PC-9 (cell line): ENCODE measurements at regions not wholly inside any gene's neighbourhood (a gene's known extent, or its start where the extent isn't known, plus 50 kb on each side); places are given as distances from the start of the nearest gene placed in this dataset.

Experiments
- BruUV-seq: library from RNA; stranded (reverse); fragments of 400-500 nt; replicated peaks from 2 replicates; lab custom pipeline; 2021; lab: Mats Ljungman, UMichigan
- CTCF ChIA-PET: fragments of 300-600 bp; sonication (Branson Sonifier 250); formaldehyde crosslinking; loops from one replicate; lab custom pipeline; 2022; ENCODE audit warnings: antibody characterized with exemption; lab: Charles Lee
- POLR2A ChIA-PET: fragments of 300-600 bp; sonication (Branson Sonifier 250); formaldehyde crosslinking; loops from one replicate; lab custom pipeline; 2022; ENCODE audit warnings: antibody characterized with exemption; ENCODE audit not compliant: unreplicated experiment; lab: Charles Lee
- DNase-seq, 2 experiments: peaks; one replicate each; pipeline versions ENCODE4 v3.0.0 to v3.0.0-alpha.2; 2015 to 2022; ENCODE audit warnings: mixed read lengths in 1 of 2
- H2AFZ ChIP-seq: fragments of 200-600 bp; sonication (generic); 2 replicates; pipeline ENCODE4 v1.8.1; 2017; ENCODE audit warnings: antibody characterized with exemption
- H3F3A ChIP-seq: fragments of 200-600 bp; sonication (generic); 2 replicates; pipeline ENCODE4 v1.8.1; 2017; ENCODE audit warnings: antibody characterized with exemption, mild to moderate bottlenecking, low read depth; ENCODE audit not compliant: insufficient read depth
- H3K27ac ChIP-seq: fragments of 200-600 bp; sonication (generic); 2 replicates; pipeline ENCODE4 v1.6.1; 2016; ENCODE audit warnings: mixed run types
- H3K27me3 ChIP-seq: fragments of 200-600 bp; sonication (generic); 2 replicates; pipeline ENCODE4 v1.6.1; 2016; ENCODE audit warnings: low read depth, mixed run types; ENCODE audit not compliant: insufficient read depth
- H3K36me3 ChIP-seq: fragments of 200-600 bp; sonication (generic); 2 replicates; pipeline ENCODE4 v1.6.1; 2016; ENCODE audit warnings: low read depth, mixed run types
- H3K4me1 ChIP-seq: fragments of 200-600 bp; sonication (generic); replicated peaks from 2 replicates; pipeline ENCODE4 v1.6.1; 2016; ENCODE audit warnings: mixed run types; ENCODE audit not compliant: insufficient read depth
- H3K4me2 ChIP-seq: fragments of 200-600 bp; sonication (generic); 2 replicates; pipeline ENCODE4 v1.6.1; 2017; ENCODE audit warnings: mixed run types
- H3K4me3 ChIP-seq: fragments of 200-600 bp; sonication (generic); 2 replicates; pipeline ENCODE4 v1.6.1; 2016; ENCODE audit warnings: mixed run types
- H3K79me2 ChIP-seq: fragments of 200-600 bp; sonication (generic); 2 replicates; pipeline ENCODE4 v1.6.1; 2017; ENCODE audit warnings: low read depth, mixed run types
- H3K9me2 ChIP-seq: fragments of 200-600 bp; sonication (generic); 2 replicates; pipeline ENCODE4 v1.8.1; 2017; ENCODE audit warnings: mild to moderate bottlenecking; ENCODE audit not compliant: insufficient read depth
- H3K9me3 ChIP-seq: fragments of 200-600 bp; sonication (generic); 2 replicates; pipeline ENCODE4 v1.8.1; 2016; ENCODE audit warnings: low read depth; ENCODE audit not compliant: insufficient read depth
- H4K20me1 ChIP-seq: fragments of 200-600 bp; sonication (generic); 2 replicates; pipeline ENCODE4 v1.8.1; 2017; ENCODE audit not compliant: insufficient read depth
- EZH2 ChIP-seq: fragments of 200-600 bp; sonication (generic); IDR thresholded peaks from 2 replicates; pipeline ENCODE4 v1.8.0; 2017; ENCODE audit warnings: antibody characterized with exemption, low read depth
- intact Hi-C: fragments of 100-400 bp; cut with micrococcal nuclease; formaldehyde crosslinking; loops from one replicate; pipeline ENCODE4 v1.10.0; 2022; ENCODE audit not compliant: unreplicated experiment
- TF ChIP-seq, protein P1 (sequence below): fragments of 200-600 bp; sonication (generic); conservative IDR thresholded peaks from 2 replicates; pipeline ENCODE4 v1.6.1; 2017; ENCODE audit warnings: mixed run types, antibody characterized with exemption, mild to moderate bottlenecking, moderate library complexity

DNA sequence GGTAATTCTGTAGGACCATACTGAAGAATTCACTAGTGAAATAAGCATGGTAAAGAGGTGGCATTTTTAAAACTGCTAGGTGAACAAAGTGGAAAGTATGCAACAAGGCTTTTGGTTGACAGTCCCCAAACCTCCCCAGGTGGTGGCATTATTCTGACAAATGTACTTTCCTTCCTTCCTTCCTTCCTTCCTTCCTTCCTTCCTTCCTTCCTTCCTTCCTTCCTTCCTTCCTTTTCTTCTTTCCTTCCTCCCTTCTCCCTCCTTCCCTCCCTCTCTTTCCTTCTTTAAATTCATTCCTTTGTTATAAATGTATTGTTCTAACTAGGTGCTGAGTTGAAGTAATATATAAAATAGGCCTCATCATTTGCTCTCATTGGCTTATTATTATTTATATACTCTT is 284.7 kb upstream of the ANO5 start:
- Histone ChIP-seq H3K4me1 (peaks cover 13% of the 10 kb centered on the region; the same call in 1 of the 2 replicates), H3K9me3 (no peaks in the 10 kb centered on the region), H3K4me2 (no peak overlapping the region), H3K9me2 (no peaks in the 10 kb centered on the region), H2AFZ (no peak overlapping the region), H3K4me3 (no peak overlapping the region), H3K36me3 (no peaks in the 10 kb centered on the region), H3K27ac (no peak overlapping the region), H4K20me1 (no peaks in the 10 kb centered on the region), H3K27me3 (no peaks in the 10 kb centered on the region), H3F3A (no peaks in the 10 kb centered on the region), H3K79me2 (no peaks in the 10 kb centered on the region)
- no TSS peak for BruUV-seq
- POLR2A ChIA-PET, result no interaction called here
- DNase-seq, result no peak
- CTCF ChIA-PET, result no interaction called here
- TF ChIP-seq EZH2, result no peak
- TF ChIP-seq, protein P1, sequence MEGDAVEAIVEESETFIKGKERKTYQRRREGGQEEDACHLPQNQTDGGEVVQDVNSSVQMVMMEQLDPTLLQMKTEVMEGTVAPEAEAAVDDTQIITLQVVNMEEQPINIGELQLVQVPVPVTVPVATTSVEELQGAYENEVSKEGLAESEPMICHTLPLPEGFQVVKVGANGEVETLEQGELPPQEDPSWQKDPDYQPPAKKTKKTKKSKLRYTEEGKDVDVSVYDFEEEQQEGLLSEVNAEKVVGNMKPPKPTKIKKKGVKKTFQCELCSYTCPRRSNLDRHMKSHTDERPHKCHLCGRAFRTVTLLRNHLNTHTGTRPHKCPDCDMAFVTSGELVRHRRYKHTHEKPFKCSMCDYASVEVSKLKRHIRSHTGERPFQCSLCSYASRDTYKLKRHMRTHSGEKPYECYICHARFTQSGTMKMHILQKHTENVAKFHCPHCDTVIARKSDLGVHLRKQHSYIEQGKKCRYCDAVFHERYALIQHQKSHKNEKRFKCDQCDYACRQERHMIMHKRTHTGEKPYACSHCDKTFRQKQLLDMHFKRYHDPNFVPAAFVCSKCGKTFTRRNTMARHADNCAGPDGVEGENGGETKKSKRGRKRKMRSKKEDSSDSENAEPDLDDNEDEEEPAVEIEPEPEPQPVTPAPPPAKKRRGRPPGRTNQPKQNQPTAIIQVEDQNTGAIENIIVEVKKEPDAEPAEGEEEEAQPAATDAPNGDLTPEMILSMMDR, result no peak
- intact Hi-C loops, result no loop called here

DNA sequence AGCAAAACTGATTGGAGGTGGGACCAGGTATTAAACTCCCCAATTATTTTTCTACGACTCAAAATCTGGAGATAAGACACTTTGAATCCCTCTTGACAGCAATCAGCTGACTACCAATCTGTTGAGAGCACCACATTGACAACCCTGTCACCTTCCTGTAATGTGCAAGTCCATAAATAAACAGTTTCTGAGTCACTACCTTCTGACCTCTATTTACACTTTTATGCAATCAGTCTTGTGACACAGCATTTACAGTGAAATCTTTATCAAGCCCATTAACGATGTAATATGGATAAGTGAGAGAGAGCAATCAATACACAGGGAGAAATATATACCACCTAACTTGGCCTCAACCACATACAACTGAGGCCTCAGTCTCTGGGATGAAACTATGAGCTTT is 283.7 kb upstream of the ANO5 start:
- DNase-seq, result peak in 1 of 2 experiments; percentile 35
- ChIA-PET POLR2A (no interaction called here), CTCF (no interaction called here)
- Histone ChIP-seq H3K36me3 (no peaks in the 10 kb centered on the region), H3K27me3 (no peaks in the 10 kb centered on the region), H3F3A (no peaks in the 10 kb centered on the region), H3K4me3 (no peak overlapping the region), H3K4me1 (peaks cover 13% of the 10 kb centered on the region; the same call in 1 of the 2 replicates), H3K4me2 (peak overlapping the region; percentile 27), H3K9me3 (no peaks in the 10 kb centered on the region), H3K9me2 (no peaks in the 10 kb centered on the region), H3K27ac (no peak overlapping the region), H4K20me1 (no peaks in the 10 kb centered on the region), H2AFZ (no peak overlapping the region), H3K79me2 (no peaks in the 10 kb centered on the region)
- TF ChIP-seq, protein P1, result no peak
- no peak for TF ChIP-seq EZH2
- intact Hi-C loops, result no loop called here
- no TSS peak for BruUV-seq

DNA sequence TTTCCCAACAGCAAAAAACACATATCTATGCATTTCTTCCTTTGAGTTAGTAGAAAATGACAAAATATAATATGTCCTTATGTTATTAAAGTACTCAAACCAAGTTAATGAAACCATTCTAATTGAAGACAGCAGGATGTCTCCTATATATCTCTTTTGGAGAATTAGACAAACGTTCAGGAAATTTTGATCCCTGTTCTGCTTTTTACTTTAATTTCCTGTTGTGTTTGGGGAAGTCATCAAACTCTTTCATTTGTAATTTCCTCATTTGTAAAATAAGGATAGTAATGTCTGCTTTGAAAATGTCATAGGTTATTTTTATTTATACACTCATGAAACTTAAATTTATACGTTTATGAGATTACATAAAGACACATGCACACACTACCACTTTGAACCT is 281.8 kb upstream of the ANO5 start:
- intact Hi-C loops, result no loop called here
- POLR2A ChIA-PET, result no interaction called here
- CTCF ChIA-PET, result no interaction called here

More for the DNA sequence above, 281.8 kb upstream of the ANO5 start:
- H3K79me2 ChIP-seq, result no peaks in the 10 kb centered on the region
- no peak for TF ChIP-seq EZH2
- TF ChIP-seq, protein P1, result no peak
- no TSS peak for BruUV-seq
- H3K9me3 ChIP-seq, result no peaks in the 10 kb centered on the region
- no peaks in the 10 kb centered on the region for H3K27me3 ChIP-seq
- H4K20me1 ChIP-seq, result no peaks in the 10 kb centered on the region
- H3K36me3 ChIP-seq, result no peaks in the 10 kb centered on the region
- H3K4me3 ChIP-seq, result no peak overlapping the region
- no peak overlapping the region for H3K27ac ChIP-seq
- no peaks in the 10 kb centered on the region for H3K9me2 ChIP-seq
- H3F3A ChIP-seq, result no peaks in the 10 kb centered on the region
- peaks cover 13% of the 10 kb centered on the region; the same call in 1 of the 2 replicates for H3K4me1 ChIP-seq
- no peak overlapping the region for H3K4me2 ChIP-seq
- H2AFZ ChIP-seq, result no peak overlapping the region
- DNase-seq, result no peak
